Endothelial cell of umbilical vein (primary cell): ENCODE measurements at regions not wholly inside any gene's neighbourhood (a gene's known extent, or its start where the extent isn't known, plus 50 kb on each side); places are given as distances from the start of the nearest gene placed in this dataset. TPM values are rescaled to one million over a fixed set of nuclear protein-coding genes. Genes with fewer than 3 reads are reported as not detected.

Experiments used
- BruUV-seq: library from RNA; stranded (reverse); fragments of 400-500 nt; replicated peaks from 2 replicates; lab custom pipeline; 2021; lab: Mats Ljungman, UMichigan
- CTCF ChIA-PET: fragments of 300-600, 350-600 bp; sonication (Branson Sonifier 250); formaldehyde crosslinking; loops from one replicate; lab custom pipeline; 2021; ENCODE audit warnings: antibody characterized with exemption, inconsistent platforms; lab: Charles Lee
- POLR2A ChIA-PET: fragments of 300-600, 350-600 bp; sonication (Branson Sonifier 250); formaldehyde crosslinking; loops from one replicate; lab custom pipeline; 2021; ENCODE audit warnings: antibody characterized with exemption, inconsistent platforms; lab: Charles Lee
- DNase-seq: peaks from one replicate; pipeline ENCODE4 v3.0.0-alpha.2; 2011; ENCODE audit warnings: low read depth, low spot score
- FAIRE-seq: peaks from 2 replicates; lab custom pipeline; 2011; peaks lifted over from hg19 to GRCh38; lab: Jason Lieb, UNC
- H2AFZ ChIP-seq: 2 replicates; pipeline ENCODE4 v1.6.0; 2012; ENCODE audit warnings: low read depth, low read length, control low read depth, inconsistent platforms
- H3K27ac ChIP-seq: 2 replicates; pipeline ENCODE4 v1.5.1; 2011; ENCODE audit warnings: low read depth, mild to moderate bottlenecking, control low read depth, low read length, moderate library complexity; ENCODE audit not compliant: insufficient read depth
- H3K27me3 ChIP-seq, 2 experiments: 2 replicates each; pipeline versions ENCODE4 v1.6.0 to v1.6.1; 2011; ENCODE audit warnings: low read length in 2 of 2, mixed read lengths in 1 of 2; ENCODE audit not compliant: control insufficient read depth in 2 of 2, insufficient read depth in 2 of 2
- H3K36me3 ChIP-seq, 2 experiments: 2 replicates in 1 of 2; 3 replicates in 1 of 2; pipeline ENCODE4 v1.5.1; 2011; ENCODE audit warnings: low read length in 2 of 2, mild to moderate bottlenecking in 1 of 2, moderate library complexity in 1 of 2; ENCODE audit not compliant: control insufficient read depth in 2 of 2, insufficient read depth in 2 of 2; ENCODE audit errors: extremely low read depth in 1 of 2
- H3K4me1 ChIP-seq: 3 replicates; pipeline ENCODE4 v1.5.1; 2011; ENCODE audit warnings: mild to moderate bottlenecking, low read length; ENCODE audit not compliant: control insufficient read depth, insufficient read depth; ENCODE audit errors: extremely low read depth
- H3K4me2 ChIP-seq: 2 replicates; pipeline ENCODE4 v1.6.1; 2011; ENCODE audit warnings: low read length, control low read depth, mixed read lengths; ENCODE audit not compliant: insufficient read depth
- H3K4me3 ChIP-seq, 3 experiments: fragments of 200-600 bp in 1 of 3; sonication (generic), shearing (Covaris generic) in 1 of 3; replicated peaks in 1 of 3; 2 replicates each; pipeline ENCODE4 v1.5.1; 2011 to 2016; ENCODE audit warnings: control low read depth in 3 of 3, low read length in 3 of 3, mild to moderate bottlenecking in 2 of 3, inconsistent platforms in 1 of 3, low read depth in 1 of 3, moderate library complexity in 1 of 3; ENCODE audit not compliant: insufficient read depth in 1 of 3
- H3K79me2 ChIP-seq: 2 replicates; pipeline ENCODE4 v1.6.0; 2012; ENCODE audit warnings: low read length, inconsistent platforms; ENCODE audit not compliant: control insufficient read depth, insufficient read depth
- H3K9ac ChIP-seq: replicated peaks from 2 replicates; pipeline ENCODE3; 2011; ENCODE audit warnings: low read length, control low read depth; ENCODE audit not compliant: insufficient read depth; ENCODE audit errors: extremely low read depth
- H3K9me1 ChIP-seq: replicated peaks from 3 replicates; pipeline ENCODE4 v1.6.0; 2011; ENCODE audit warnings: mild to moderate bottlenecking, low read length; ENCODE audit not compliant: control insufficient read depth, insufficient read depth; ENCODE audit errors: extremely low read depth
- H3K9me3 ChIP-seq: replicated peaks from 2 replicates; pipeline ENCODE4 v1.5.1; 2012; ENCODE audit warnings: low read length, inconsistent platforms; ENCODE audit not compliant: control insufficient read depth, insufficient read depth
- H4K20me1 ChIP-seq: replicated peaks from 2 replicates; pipeline ENCODE3; 2011; ENCODE audit warnings: mild to moderate bottlenecking, low read length; ENCODE audit not compliant: control insufficient read depth, insufficient read depth; ENCODE audit errors: extremely low read depth
- CTCF ChIP-seq, 2 donors: IDR thresholded peaks; 1 replicate in 1 of 2; 2 replicates in 1 of 2; pipeline ENCODE4 v1.5.1; 2011; ENCODE audit warnings: low read length in 2 of 2, mild to moderate bottlenecking in 2 of 2, moderate library complexity in 2 of 2, control low read depth in 1 of 2, inconsistent platforms in 1 of 2, low read depth in 1 of 2; ENCODE audit not compliant: insufficient read depth in 1 of 2; ENCODE audit errors: extremely low read depth in 1 of 2
- EZH2 ChIP-seq: IDR thresholded peaks from 2 replicates; pipeline ENCODE4 v1.6.1; 2012; ENCODE audit warnings: borderline replicate concordance, low read depth, mild to moderate bottlenecking, moderate library complexity, low read length, inconsistent platforms; ENCODE audit not compliant: severe bottlenecking
- FOS ChIP-seq: IDR thresholded peaks from 2 replicates; pipeline ENCODE4 v1.6.1; 2011; ENCODE audit warnings: mild to moderate bottlenecking, low read length, moderate library complexity, borderline replicate concordance; ENCODE audit not compliant: insufficient read depth
- GATA2 ChIP-seq: IDR thresholded peaks from 2 replicates; pipeline ENCODE4 v1.7.0; 2011; ENCODE audit warnings: low read depth, mild to moderate bottlenecking, moderate library complexity, mixed read lengths, low read length; ENCODE audit not compliant: insufficient read length, insufficient read depth
- JUN ChIP-seq: IDR thresholded peaks from 2 replicates; pipeline ENCODE4 v1.6.1; 2011; ENCODE audit warnings: borderline replicate concordance, low read depth; ENCODE audit not compliant: insufficient read length, insufficient read depth
- MAX ChIP-seq: IDR thresholded peaks from 2 replicates; pipeline ENCODE4 v1.6.1; 2011; ENCODE audit not compliant: insufficient read depth, insufficient read length
- MYC ChIP-seq: IDR thresholded peaks from one replicate; pipeline ENCODE4 v1.6.1; 2011; ENCODE audit warnings: mild to moderate bottlenecking, low read depth, low read length
- POLR2A ChIP-seq: IDR thresholded peaks from 2 replicates; pipeline ENCODE4 v1.6.1; 2012; ENCODE audit warnings: low read depth, mild to moderate bottlenecking, control low read depth, low read length
- POLR2AphosphoS5 ChIP-seq: IDR thresholded peaks from 2 replicates; pipeline ENCODE4 v1.6.1; 2012; ENCODE audit warnings: low read depth, mild to moderate bottlenecking, control low read depth, low read length, moderate library complexity; ENCODE audit not compliant: insufficient read depth
- dilution Hi-C: fragments of 300-500 bp; cut with MboI; formaldehyde crosslinking; loops from one replicate; pipeline ENCODE4 v1.15.0; 2019; ENCODE audit warnings: low sequenced_read_pairs; ENCODE audit not compliant: extremely low pct_ligation_motif_present
- intact Hi-C: fragments of 100-400 bp; cut with micrococcal nuclease; formaldehyde crosslinking; loops from one replicate; pipeline ENCODE4 v1.10.0; 2022
- small RNA-seq: library from RNA; depleted of rRNA; stranded (forward); fragments of <200 nt; gene quantifications from one replicate; pipeline ENCODE3, GENCODE V24; 2012; ENCODE audit warnings: low replicate concordance, low read depth; ENCODE audit not compliant: insufficient read depth, insufficient read length

GRCh38 chr1:221791846-221792245, 50.0 kb upstream of the DUSP10 start:
- H3K4me2 ChIP-seq, result no peak overlapping the region
- H3K27ac ChIP-seq, result no peak overlapping the region
- intact Hi-C loops, result no loop called here
- H3K27me3 ChIP-seq, result peaks cover 2 to 3% of the 10 kb centered on the region in 2 experiments
- BruUV-seq, result no TSS peak
- no peaks in the 10 kb centered on the region for H3K9me3 ChIP-seq
- H3K36me3 ChIP-seq, result no peaks in the 10 kb centered on the region
- no peaks in the 10 kb centered on the region for H4K20me1 ChIP-seq
- TF ChIP-seq CTCF (IDR thresholded peaks at IDR 0.05; ENCODE audit: extremely low read depth in 1 of 2, insufficient read depth in 1 of 2, low read depth in 1 of 2, low read length in 2 of 2) (no peak), MYC (no peak), POLR2A (no peak), GATA2 (no peak), JUN (no peak), MAX (no peak), POLR2AphosphoS5 (no peak), FOS (no peak), EZH2 (no peak)
- DNase-seq (no peak), FAIRE-seq (no peak)
- no peak overlapping the region for H3K9ac ChIP-seq
- no peaks in the 10 kb centered on the region for H3K79me2 ChIP-seq
- dilution Hi-C loops, result no loop called here
- ChIA-PET POLR2A (no interaction called here), CTCF (no interaction called here)
- no peaks in the 10 kb centered on the region for H3K9me1 ChIP-seq
- no peak overlapping the region for H2AFZ ChIP-seq
- H3K4me1 ChIP-seq, result no peaks in the 10 kb centered on the region
- no peak overlapping the region for H3K4me3 ChIP-seq

Small RNA genes in the stretch of these regions (small RNA-seq; reads per million reads assigned to genes)
- not detected for gene RNU6-403P
